ENCODE measurements at regions not wholly inside any gene's neighbourhood (a gene's known extent, or its start where the extent isn't known, plus 50 kb on each side); places are given as distances from the start of the nearest gene placed in this dataset.

DNA sequence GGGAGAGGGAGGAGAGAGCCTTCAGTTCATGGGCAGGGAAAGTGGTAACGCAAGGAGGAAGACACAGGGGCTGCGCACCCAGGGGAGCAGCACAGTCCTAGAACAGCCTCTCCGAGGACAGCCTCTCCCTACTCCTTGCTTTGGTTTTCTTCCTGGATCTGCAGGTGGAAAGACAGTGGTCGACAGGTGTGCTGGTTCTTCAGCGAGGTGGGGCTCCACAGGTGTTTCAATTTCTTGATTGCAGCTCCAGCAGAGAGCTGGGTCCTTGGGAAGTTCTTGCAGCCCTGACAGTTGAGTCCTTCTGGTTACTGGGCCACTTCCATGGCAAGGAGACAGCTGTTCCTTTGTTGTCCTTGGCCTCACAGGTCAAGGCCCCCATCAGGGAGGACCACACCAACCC, 220.7 kb upstream of the NR2F2 start:
- TF ChIP-seq, protein P1, sequence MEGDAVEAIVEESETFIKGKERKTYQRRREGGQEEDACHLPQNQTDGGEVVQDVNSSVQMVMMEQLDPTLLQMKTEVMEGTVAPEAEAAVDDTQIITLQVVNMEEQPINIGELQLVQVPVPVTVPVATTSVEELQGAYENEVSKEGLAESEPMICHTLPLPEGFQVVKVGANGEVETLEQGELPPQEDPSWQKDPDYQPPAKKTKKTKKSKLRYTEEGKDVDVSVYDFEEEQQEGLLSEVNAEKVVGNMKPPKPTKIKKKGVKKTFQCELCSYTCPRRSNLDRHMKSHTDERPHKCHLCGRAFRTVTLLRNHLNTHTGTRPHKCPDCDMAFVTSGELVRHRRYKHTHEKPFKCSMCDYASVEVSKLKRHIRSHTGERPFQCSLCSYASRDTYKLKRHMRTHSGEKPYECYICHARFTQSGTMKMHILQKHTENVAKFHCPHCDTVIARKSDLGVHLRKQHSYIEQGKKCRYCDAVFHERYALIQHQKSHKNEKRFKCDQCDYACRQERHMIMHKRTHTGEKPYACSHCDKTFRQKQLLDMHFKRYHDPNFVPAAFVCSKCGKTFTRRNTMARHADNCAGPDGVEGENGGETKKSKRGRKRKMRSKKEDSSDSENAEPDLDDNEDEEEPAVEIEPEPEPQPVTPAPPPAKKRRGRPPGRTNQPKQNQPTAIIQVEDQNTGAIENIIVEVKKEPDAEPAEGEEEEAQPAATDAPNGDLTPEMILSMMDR (conservative IDR thresholded peaks at IDR 0.05; ENCODE audit: low read depth, low read length) = no peak
- TF ChIP-seq EZH2 (IDR thresholded peaks at IDR 0.05; ENCODE audit: borderline replicate concordance, low read depth, low read length, poor library complexity, severe bottlenecking) = no peak
